ENCODE measurements at regions not wholly inside any gene's neighbourhood (a gene's known extent, or its start where the extent isn't known, plus 50 kb on each side); places are given as distances from the start of the nearest gene placed in this dataset.
"Not testable (repeated sequence)": the region's sequence is repeated elsewhere in the genome, so short reads cannot be mapped to it uniquely, and the experiment has no call there.

DNA sequence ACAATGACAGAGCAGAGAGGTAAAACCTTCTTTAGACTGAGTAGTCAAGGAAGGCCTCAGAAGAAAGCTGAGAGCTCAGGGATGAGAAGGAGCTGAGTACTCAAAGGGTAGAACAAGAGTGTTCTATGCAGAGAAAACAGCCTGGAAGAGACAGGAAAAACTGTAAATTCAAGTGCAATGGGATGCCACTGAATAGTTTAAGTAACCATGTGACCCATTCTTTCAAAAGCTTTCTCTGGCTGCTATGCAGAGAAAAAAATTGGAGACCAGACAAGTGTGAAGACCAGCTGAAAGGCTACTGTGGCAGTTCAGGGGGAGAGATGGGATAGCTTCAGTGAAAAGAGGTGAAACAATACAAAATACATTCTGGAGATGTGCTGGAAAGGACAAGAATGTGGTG, 61.3 kb upstream of the RNF38 start:
- no peak for DNase-seq

DNA sequence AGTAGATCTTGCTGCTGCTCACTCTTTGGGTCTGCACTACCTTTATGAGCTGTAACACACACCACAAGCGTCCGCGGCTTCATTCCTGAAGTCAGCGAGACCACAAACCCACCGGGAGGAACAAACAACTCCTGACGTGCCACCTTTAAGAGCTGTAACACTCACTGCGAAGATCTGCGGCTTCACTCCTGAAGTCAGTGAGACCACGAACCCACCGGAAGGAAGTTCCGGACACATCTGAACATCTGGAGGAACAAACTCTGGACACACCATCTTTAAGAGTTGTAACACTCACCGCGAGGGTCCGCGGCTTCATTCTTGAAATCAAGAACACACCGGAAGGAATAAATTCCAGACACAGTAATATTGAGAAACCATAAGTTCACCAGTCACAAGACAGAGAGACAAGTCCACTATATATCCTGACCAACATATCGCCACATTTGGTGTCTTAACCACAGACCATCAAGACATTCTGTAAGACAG, 58.4 kb upstream of the RNF38 start:
- not testable (repeated sequence) for DNase-seq

DNA sequence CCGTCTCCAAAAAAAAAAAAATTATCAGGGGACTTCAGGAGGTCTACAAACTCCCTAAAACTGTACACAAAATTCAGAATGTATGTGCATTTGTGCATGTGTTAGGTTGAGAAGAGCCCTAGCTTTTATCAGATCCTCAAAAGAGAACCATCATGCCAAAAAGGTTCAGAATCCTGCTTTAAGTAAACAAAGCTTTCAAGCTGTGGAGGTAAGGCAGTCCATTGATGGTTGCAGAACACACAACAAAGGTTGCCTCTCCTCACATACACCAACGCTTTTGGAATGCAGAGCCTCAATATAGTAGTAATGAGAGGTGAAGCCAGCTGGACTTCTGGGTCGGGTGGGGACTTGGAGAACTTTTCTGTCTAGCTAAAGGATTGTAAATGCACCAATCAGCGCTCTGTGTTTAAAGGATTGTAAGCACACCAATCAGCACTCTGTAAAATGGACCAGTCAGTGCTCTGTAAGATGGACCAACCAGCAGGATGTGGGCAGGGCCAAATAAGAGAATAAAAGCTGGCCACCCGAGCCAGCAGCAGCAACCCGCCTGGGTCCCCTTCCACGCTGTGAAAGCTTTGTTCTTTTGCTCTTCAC, 57.9 kb upstream of the RNF38 start:
- DNase-seq, result no peak

DNA sequence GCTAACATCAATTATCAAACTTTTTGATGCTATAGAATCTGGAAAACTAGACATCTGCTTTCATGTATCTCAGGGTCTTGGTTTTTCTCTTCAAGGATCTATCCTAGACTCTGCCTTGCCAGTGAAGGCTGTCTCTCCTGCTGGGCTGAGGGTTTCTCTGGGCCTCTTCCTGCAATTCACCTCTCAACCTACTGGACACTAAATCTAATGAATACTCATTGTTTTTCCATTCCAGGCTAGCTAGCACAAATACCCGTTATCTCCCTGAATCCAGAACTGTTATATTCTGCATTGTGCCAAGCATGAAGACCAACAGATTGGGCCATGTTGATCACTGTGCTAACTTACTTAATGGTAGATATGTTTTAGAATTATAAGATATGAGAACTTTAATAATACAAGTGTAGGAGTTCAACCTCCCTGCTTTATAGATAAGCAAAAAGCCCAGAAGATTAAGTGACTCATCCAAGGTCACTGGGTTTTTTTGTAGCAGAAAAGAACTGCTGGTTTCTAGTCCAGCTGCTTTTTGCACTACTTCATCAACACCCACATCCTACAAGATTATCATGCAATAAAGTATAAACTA, 56.5 kb upstream of the RNF38 start:
- peak; percentile 83 for DNase-seq

DNA sequence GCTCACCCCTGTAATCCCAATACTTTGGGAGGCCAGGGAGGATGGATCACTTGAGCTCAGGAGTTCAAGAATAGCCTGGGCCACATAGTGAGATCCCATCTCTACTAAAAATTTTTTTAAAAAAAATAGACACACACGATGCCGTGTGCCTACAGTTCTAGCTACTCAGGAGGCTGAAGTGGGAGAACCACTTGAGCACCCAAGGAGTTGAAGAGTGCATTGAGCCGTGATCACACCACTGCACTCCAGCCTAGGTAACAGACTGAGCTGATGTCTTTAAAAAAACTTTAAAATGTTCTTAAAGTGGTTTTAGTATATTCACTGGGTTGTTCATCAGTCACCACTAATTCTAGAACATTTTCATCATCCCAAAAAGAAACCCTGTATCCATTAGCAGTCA, 51.9 kb upstream of the RNF38 start:
- no peak for DNase-seq

DNA sequence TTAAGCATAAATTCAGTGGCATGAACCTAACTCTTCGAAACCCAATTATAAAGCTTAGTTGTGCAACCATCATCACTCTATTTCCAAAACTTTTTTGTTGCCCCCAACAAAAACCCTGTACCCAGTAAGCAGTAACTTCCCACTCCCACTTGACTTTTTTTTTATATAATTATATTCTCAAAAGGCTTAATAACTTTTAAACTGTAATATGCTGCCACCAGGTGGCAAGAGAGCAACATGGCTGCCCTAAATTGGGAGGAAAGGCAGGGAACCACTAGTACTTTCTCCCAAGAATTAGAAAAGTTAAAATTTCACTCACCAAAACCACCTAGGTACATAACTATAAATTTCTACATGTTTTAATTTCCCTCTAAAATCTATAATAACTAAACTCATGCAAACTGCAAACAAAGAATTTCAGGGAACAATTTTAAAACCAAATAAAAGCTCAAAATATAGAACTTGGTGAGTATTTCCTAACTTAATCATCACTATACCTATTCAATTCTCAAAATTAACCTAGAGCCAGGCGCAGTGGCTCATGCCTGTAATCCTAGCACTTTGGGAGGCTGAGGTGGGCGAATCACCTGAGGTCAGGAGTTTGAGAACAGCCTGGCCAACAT, 50.2 kb upstream of the RNF38 start:
- peak; percentile 79 for DNase-seq

Measured in hematopoietic multipotent progenitor cell treated with erythropoietin and hydrocortisone succinate and interleukin-3 and kit ligand, for 8 days (in vitro differentiated cells).